ENCODE measurements at regions not wholly inside any gene's neighbourhood (a gene's known extent, or its start where the extent isn't known, plus 50 kb on each side); places are given as distances from the start of the nearest gene placed in this dataset.
A peak's percentile ranks its signal among the peaks of the same experiment; 100 is the strongest.

GRCh38 chrX:131816551-131817136 is 206.5 kb upstream of the STK26 start:
- H3K27me3 Mint-ChIP-seq (ENCODE audit: low read depth, poor library complexity), result peaks cover 3% of the 10 kb centered on the region

GRCh38 chrX:131818297-131818936 is 204.7 kb upstream of the STK26 start:
- TF ChIP-seq CTCF (IDR thresholded peaks at IDR 0.05), result no peak
- Mint-ChIP-seq H3K27me3 (ENCODE audit: low read depth, poor library complexity) (peaks cover 3% of the 10 kb centered on the region), H3K36me3 (ENCODE audit: low read depth) (peaks cover 98% of the 10 kb centered on the region), H3K4me3 (no peak overlapping the region), H3K4me1 (no peaks in the 10 kb centered on the region), H3K9me3 (peaks cover 94% of the 10 kb centered on the region), H3K27ac (no peak overlapping the region)
- no peak for DNase-seq

More at GRCh38 chrX:131816551-131817136, 206.5 kb upstream of the STK26 start:
- no peak for DNase-seq
- no peak for TF ChIP-seq CTCF (IDR thresholded peaks at IDR 0.05)
- no peak overlapping the region for H3K27ac Mint-ChIP-seq
- H3K4me1 Mint-ChIP-seq, result no peaks in the 10 kb centered on the region
- H3K9me3 Mint-ChIP-seq, result peaks cover 87% of the 10 kb centered on the region
- H3K36me3 Mint-ChIP-seq (ENCODE audit: low read depth), result peaks cover 93% of the 10 kb centered on the region
- H3K4me3 Mint-ChIP-seq, result no peak overlapping the region

GRCh38 chrX:131821945-131822622 is 201.0 kb upstream of the STK26 start:
- no peak for TF ChIP-seq CTCF (IDR thresholded peaks at IDR 0.05)

GRCh38 chrX:131826572-131826971 is 196.5 kb upstream of the STK26 start:
- H3K4me1 Mint-ChIP-seq, result peaks cover 43% of the 10 kb centered on the region
- peak overlapping the region; percentile 28 for H3K4me3 Mint-ChIP-seq
- no peak overlapping the region for H3K27ac Mint-ChIP-seq
- no peak for DNase-seq
- no peaks in the 10 kb centered on the region for H3K27me3 Mint-ChIP-seq (ENCODE audit: low read depth, poor library complexity)
- H3K9me3 Mint-ChIP-seq, result peaks cover 48% of the 10 kb centered on the region
- H3K36me3 Mint-ChIP-seq (ENCODE audit: low read depth), result peaks cover 68% of the 10 kb centered on the region
- TF ChIP-seq CTCF (IDR thresholded peaks at IDR 0.05), result no peak

More at GRCh38 chrX:131821945-131822622, 201.0 kb upstream of the STK26 start:
- H3K4me1 Mint-ChIP-seq, result peaks cover 13% of the 10 kb centered on the region
- H3K27ac Mint-ChIP-seq, result no peak overlapping the region
- H3K27me3 Mint-ChIP-seq (ENCODE audit: low read depth, poor library complexity), result no peaks in the 10 kb centered on the region
- H3K4me3 Mint-ChIP-seq, result no peak overlapping the region
- H3K36me3 Mint-ChIP-seq (ENCODE audit: low read depth), result peaks cover 98% of the 10 kb centered on the region
- DNase-seq, result no peak
- peaks cover 82% of the 10 kb centered on the region for H3K9me3 Mint-ChIP-seq

- H3K36me3 Mint-ChIP-seq (ENCODE audit: low read depth), result peaks cover 54% of the 10 kb centered on the region
- no peaks in the 10 kb centered on the region for H3K27me3 Mint-ChIP-seq (ENCODE audit: low read depth, poor library complexity)
- peak overlapping the region; percentile 93 for H3K4me3 Mint-ChIP-seq
- H3K9me3 Mint-ChIP-seq, result peaks cover 35% of the 10 kb centered on the region
- peak; percentile 26 for DNase-seq
- peak; percentile 13 for TF ChIP-seq CTCF (IDR thresholded peaks at IDR 0.05)
- peaks cover 50% of the 10 kb centered on the region for H3K4me1 Mint-ChIP-seq
- peak overlapping the region; percentile 76 for H3K27ac Mint-ChIP-seq
Measured at GRCh38 chrX:131827935-131828334, 195.2 kb upstream of the STK26 start.

Data from nephron progenitor cell (in vitro differentiated cells).